NCI-H2196 (cell line): ENCODE measurements at regions not wholly inside any gene's neighbourhood (a gene's known extent, or its start where the extent isn't known, plus 50 kb on each side); places are given as distances from the start of the nearest gene placed in this dataset.
"Not testable (repeated sequence)": the region's sequence is repeated elsewhere in the genome, so short reads cannot be mapped to it uniquely, and the experiment has no call there.

Experiments
- DNase-seq: peaks from one replicate; lab custom pipeline; 2025; ENCODE audit not compliant: unreplicated experiment; lab: John Stamatoyannopoulos, UW

DNA sequence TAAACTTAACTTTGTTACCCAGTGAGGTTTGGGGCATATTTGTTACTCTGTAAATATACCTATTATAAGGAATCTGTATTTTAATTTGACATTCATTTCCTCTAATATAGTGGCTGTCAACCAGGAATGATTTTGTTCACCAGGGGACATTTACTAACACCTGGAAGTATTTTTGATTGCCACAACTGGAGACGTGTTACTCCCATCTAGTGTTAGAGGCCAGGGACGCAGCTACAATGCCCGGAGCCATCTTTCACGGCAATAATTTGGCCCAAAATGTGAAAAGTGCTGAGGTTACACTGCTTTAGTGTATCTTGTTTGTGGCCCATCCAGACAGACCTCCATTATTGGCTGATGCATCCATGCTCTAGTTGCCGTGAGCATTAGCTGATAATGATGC lies 881.3 kb upstream of the ATXN7L3B start:
- DNase-seq: no peak

DNA sequence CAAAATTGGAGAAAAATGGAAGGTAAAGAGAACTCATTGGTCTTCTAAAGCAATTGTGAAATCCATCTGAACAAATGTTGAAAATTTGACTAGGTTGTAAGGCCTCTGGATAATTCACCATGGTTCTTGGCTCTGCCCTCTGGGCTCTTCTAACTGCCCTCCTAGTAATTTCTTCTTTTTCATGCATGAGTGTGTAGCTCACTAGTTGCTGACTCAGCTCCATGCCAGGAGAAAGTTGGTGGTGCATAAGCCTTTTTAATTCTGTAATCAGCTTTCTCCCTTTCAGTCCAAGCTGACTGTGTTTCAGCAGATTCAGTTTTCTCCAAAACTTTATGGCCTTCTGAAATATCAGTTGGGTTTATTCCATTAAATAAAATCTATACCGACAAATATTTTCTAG lies 877.8 kb upstream of the ATXN7L3B start:
- no peak for DNase-seq

DNA sequence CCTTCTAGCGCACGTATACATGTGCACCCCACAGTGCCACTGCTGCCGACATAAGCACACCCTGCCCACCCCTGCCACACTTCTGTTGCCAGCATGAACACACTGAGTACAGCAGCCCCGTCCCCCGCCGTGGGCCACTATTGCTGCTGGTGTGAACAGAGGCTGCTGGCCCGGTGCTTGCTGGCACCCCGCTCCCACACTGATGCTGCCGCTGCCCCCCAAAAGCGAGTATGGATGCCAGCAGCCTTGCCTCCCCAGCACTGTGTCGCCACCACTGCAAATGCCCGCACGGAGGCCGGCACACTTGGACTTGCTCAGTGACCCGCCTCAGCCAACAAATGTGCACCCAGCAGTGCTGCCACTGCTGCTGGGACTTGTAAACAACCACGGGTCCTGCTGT lies 872.4 kb upstream of the ATXN7L3B start:
- DNase-seq: no peak

DNA sequence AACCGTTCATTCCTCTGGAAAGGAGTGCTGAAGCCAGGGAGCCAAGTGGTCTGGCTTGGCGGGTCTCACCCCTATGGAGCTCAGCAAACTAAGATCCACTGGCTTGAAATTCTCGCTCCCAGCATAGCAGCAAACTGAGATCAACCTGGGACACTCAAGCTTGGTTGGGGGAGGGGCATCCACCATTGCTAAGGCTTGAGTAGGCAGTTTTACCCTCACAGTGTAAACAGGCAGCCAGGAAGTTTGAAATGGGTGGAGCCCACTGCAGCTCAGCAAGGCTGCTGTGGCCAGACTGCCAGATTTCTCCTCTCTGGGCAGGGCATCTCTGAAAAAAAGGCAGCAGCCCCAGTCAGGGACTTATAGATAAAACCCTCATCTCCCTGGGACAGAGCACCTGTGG lies 866.1 kb upstream of the ATXN7L3B start:
- DNase-seq: not testable (repeated sequence)

DNA sequence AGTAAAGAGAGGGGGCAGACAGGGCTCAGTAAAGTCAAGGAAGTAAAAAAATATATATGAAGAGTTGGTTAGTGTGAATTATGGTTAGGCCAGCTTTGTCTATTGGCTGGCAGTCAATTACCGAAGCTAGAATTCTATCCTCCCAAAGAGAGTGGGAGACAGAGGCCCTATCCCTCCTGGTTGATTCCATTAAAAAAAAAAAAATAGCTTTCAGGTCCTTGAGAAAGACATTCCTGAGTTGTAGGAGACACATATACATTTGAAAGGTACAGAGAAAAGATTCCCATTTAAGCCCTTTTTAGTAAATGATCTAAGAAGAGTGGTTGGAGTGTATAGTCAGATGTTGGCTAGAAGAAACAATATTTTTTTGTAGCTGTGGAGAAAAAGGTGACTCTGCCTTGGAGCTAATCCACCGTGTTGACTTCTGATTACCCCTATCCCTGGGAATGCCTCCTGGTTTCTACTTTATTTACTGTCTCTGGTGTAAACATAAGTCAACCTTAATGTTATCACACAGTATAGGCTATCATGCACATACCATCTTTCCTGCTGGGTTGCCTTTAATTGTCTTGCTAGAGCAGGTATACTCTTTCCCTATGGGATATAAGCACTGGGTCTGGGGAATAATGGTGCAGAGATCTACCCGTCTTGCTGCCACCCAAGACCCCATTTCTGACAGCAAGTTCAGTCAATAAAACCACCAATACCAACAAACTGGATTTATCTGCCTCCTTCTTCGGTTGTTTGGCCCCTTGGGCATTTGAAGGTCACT lies 859.9 kb upstream of the ATXN7L3B start:
- DNase-seq: no peak

DNA sequence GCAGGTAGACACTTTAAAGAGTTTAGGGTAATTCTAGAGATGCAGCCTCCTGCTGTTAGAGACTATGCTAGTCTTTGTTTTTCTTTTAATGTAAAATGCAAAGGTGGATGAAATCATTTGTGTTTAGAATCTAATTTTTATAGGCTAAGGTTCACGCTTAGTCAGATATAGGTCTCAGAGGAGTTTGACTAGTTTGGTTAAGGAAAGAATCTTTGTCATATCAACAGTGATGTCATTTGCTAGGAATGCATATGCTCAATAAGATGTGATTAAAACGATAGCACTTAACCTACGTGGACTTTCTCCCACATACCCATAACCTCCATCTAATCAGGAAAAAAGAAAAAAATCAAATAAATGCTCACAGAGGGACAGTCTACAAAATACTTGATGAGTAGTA lies 859.3 kb upstream of the ATXN7L3B start:
- no peak for DNase-seq

DNA sequence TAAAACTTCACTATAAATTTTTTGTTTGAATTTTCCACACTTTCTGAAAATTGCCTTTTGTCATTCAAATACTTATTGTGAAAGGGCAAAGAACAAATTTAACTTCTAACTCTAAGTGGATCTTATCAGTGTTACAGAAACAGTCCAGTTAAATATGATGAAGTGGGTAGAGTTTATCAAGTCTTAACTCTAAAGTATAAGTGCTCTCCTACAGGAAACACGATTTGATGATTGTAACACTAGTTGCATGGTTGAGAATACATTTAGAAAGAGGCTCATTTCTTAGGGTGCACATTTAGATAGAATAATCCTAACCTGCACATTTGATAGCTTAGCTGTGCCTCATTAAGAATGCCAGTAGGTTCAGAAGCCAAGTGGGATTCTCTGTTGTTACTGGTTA lies 838.3 kb upstream of the ATXN7L3B start:
- no peak for DNase-seq

DNA sequence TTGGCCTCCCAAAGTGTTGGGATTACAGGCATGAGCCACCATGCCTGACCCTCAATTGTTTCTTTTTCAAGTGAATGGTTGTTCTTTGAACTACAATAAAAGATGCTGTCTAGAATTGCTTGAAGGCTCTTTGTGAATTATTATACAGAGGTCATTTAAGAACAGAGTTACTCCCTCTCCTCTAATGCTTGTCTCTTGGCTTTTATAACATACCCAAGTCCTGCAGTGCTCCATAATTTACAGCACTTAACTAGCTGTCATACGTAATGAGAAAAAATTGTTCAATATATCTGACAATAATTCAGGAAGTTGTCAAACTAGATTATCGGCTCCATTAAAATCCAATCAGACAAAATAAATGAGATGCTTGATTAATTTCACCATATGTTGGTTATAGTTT lies 823.0 kb upstream of the ATXN7L3B start:
- no peak for DNase-seq

DNA sequence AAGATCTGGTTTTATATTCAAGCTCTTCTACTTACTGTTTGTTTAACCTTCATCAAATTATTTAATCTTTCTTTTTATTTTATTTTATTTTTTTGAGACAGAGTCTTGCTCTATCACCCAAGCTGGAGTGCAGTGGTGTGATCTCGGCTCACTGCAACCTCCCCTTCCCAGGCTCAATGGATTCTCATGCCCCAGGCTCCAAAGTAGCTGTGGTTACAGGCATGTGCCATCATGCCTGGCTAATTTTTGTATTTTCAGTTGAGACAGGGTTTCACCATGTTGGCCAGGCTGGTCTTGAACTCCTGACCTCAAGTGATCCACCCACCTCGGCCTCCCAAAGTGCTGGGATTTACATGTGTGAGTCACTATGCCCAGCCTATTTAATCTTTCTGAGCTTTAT lies 821.5 kb upstream of the ATXN7L3B start:
- DNase-seq: not testable (repeated sequence)

DNA sequence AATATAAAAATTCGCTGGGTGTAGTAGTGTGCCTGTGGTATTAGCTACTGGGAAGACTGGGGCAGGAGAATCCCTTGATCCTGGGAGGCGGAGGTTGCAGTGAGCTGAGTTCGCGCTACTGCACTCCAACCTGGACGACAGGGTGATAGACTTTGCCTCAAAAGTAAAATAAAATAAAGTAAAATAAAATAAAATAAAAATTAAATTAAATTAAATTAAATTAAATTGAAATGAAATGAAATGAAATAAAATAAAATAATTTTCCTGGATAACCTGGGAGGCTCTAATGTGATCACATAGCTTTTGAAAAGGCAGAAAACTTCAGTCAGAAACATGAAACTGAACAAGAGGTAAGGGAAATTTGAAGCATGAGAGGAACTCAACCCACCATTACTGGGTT lies 818.4 kb upstream of the ATXN7L3B start:
- DNase-seq: no peak

DNA sequence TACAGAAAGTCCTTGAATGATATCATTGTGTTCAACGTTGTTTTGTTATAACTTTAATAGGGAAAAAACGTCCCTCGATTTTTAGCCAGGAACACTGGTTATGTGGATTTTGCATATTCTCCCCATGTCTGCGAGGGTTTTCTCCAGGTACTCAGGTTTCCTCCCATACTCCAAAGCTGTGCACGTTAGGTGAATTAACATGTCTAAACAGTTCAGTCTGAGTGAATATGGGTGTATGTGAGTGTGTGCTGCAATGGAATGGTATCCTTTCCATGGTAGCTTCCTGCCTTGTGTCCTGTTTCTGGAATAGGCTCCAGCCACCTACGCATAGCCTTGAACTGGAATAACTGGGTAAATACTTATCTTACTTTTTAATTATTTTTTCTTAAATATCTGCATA lies 810.8 kb upstream of the ATXN7L3B start:
- no peak for DNase-seq

DNA sequence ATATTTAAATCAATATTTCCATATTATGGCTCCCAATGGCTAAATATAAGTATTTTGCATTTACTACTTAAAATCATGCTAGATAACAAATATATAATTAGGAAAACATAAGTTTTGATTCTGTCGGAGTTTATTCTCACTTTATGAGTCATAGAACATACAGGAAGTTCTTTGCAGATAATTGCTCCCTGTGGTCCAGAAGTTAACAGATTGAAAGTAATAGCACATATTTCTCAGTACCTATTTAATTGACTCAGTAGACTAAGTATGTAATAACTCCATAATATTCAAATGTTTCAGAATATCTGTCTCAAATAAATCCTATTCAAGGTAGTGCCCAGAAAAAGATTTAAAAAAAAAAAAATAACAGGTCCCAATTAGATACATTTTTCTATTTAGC lies 806.0 kb upstream of the ATXN7L3B start:
- no peak for DNase-seq

DNA sequence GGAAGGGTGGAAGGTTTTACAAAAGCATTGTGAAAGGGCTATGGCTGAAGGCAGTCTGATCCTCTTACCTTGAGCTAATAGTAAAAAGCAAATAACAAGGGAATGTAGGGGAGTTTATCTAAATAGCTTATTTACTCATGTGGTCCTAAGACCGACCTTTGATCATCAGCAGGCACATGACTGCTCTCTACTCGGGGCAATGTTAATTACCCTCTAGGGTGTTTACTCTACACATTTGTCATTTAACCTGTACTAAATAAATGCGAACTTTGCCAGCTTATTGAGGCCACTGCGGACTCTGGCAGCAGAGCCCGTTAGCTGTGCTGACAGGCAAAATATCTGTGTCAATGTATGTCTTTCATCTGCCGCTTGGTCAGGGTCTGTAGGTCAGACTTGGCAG lies 768.3 kb upstream of the ATXN7L3B start:
- no peak for DNase-seq

DNA sequence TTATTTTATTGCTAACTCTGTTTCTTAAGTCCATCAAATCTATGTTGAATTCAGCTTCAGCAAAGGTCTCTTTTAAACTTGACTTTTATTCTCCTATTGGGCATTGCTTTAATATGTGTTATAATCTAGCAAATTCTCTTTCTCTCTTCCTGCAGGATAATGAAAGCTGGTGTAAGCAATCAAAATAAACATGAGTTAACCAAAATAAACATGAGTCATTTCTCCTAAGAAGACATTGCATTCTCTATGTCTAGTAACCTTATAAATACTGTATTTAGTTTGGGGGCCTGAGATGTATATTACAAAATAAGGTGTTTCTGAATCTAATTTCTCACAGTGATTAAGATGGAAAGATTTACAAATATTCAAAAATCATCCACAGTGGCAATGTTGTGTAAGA lies 739.1 kb upstream of the ATXN7L3B start:
- DNase-seq: no peak

DNA sequence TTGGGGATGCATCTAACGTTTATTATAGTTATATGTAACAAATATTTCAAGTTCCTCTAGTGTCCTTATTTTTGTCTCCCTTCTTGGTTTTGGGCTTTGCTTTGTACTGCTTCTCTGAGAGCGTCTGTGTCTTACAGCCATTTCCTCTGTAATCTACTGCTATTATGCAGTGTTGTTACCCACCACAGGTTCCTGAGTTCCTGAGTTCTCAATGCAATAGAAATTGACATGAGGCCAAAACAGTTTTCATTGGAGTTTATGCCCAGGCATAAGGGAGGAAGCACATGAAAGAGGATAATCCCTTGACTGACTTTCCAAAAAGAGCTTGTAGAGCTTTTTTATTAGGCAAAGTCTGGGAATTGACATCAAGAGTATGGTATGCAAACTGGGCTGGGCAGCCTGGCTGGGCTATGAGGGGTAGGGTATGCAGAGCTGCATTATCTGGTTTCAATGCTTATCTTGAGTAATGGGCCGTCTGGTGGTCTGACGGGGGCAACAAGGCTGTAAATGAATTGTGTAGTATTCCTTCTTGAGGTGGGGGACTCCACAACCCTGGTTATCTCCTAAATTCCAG lies 722.5 kb upstream of the ATXN7L3B start:
- no peak for DNase-seq

DNA sequence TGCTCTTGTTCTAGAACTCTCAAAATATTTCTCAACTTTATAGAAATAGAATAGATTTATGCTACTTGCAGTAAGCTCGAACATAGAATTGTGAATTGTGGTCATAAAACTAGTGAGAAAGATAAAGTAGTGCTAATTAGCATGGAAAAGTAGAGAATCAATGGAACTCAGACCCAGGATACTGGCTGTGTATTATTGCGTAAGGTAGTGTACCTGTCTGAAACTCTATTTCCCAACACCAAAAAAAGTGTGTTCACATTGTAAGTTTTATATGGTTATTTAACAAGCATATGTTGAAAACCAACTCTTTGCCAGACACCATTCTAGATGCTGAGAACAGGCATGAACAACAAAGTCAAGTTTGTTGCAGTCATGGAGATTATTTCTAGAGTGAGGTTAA lies 720.5 kb upstream of the ATXN7L3B start:
- no peak for DNase-seq

DNA sequence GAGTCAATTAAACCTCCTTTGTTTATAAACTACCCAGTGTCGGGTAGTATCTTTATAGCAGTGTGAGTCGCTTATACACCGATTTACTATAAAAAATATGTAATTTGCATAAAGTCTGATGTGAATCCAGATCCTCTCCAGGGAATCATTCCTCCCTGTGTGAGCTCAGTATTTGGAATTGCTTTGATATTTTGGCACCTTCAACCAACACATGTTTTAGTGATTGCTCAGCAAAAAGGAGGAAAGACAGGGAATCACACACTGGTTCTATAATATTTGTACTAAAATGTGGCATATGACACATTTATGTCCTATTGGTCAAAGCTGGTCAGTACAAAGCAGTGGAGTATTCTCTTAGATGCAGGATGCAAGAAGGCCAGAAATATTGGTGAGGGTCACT lies 703.9 kb upstream of the ATXN7L3B start:
- no peak for DNase-seq

DNA sequence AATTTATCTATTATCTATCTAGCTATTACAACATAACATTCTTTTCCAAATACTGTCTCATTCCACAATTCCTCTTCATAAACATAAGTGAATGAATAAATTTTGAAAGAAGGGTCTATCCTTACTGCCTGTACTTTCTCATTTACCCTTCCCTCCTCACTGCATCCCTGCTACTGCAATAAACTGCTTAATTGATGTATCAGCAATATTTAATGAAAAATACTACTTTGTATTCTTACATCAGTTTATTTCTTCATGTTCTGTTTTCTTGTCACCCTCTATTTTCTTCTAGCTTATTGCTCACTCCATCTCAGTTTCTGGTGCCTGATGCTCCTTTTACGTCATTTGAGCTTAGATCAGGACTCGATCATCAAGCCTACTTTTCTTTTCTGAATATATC lies 695.7 kb upstream of the ATXN7L3B start:
- DNase-seq: no peak

DNA sequence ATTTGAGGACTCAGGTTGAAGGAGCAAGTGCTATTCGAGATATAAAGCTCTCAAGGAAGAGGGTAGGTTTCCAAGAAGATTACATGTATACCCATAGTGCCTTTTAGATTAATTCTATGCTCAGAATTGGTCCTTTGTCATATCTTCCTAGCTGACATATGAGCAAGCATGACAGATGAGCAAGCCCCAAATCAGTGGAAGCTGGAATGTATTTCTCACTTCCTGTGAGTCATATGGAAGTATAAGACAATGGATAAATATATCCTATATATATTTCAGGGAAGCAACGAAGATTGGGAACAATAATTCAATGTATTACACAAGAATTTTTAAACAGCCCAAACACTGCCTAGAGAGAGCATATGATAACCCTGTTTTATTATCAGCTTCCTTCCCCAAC lies 674.1 kb upstream of the ATXN7L3B start:
- no peak for DNase-seq

DNA sequence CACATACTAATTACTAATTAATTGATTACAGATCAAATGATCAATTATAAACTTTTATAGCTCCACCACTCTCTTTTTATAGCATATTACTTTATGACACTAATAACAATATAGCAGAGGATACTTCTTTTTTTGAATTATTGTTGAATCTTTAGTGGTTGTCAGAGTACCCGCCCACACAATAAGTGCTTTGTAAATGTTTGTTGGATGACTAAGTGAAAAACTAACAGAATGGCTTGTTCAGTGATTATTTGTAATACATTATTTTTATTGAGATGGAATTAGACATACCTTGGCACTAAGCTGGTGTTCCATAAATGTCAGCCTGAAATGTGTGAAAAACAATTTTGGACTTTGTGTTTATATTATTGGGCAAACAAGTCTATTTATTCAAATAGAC lies 670.5 kb upstream of the ATXN7L3B start:
- DNase-seq: no peak

DNA sequence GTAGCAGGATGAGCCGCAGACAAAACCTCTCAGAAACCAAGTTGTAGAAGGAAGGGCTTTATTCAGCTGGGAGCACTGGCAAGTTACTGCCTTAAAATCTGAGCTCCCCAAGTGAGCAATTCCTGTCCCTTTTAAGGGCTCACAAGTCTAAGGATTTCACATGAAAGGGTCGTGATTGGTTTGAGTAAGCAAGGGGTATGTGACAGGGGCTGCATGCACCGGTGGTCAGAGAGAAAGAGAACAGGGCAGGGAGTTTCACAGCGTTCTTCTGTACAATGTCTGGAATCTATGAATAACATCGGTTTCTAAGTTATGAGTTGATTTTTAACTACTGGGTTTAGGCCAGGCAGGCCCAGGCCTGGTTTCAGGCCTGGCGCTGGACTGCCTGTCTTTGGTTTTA lies 660.3 kb upstream of the ATXN7L3B start:
- DNase-seq: not testable (repeated sequence)

DNA sequence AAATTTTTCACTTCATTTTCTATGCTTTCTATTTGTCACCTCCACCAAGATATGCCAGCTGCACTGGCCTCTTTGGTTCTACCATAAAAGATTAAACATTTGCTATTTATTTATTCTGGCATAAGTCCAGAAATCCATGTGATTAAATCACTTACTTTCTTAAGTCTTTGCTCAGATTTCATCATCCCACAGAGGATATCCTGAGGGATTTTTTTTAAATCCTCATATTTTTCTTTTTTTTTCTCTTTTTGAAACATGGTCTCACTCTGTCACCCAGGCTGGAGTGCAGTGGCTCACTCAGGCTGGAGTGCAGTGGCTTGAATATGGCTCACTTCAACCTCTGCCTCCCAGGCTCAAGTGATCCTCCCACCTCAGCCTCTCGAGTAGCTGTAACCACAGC lies 645.4 kb upstream of the ATXN7L3B start:
- DNase-seq: no peak

DNA sequence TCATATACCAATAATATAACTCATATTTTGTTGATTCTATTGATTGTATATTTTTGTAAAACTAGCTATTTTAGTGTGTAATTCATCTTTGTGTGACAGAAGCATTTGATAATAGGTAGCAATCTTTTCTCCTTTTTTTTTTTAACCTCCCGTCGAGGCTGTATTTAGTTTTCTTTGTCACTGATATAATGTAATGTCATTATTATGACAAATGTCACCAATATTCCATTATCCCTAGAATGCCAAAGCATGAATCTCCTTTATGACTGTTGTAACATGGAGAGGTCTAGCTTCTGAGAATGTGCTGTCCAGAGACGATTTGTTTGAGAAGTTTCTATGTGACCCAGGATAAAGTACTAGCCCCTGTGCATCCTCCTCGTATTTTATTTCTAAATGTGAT lies 639.0 kb upstream of the ATXN7L3B start:
- DNase-seq: no peak
